Left lobe of liver (tissue), 2 donors: ENCODE measurements at regions not wholly inside any gene's neighbourhood (a gene's known extent, or its start where the extent isn't known, plus 50 kb on each side); places are given as distances from the start of the nearest gene placed in this dataset.
"Not testable (repeated sequence)": the region's sequence is repeated elsewhere in the genome, so short reads cannot be mapped to it uniquely, and the experiment has no call there.

ENCODE experiments used
- ATAC-seq: fragments of 200-7000 bp; cut with Tn5 transposase; one replicate; pipeline ENCODE4 v1.9.1; 2020; ENCODE audit warnings: mild to moderate bottlenecking, moderate library complexity
- DNase-seq: peaks from one replicate; pipeline ENCODE4 v3.0.0-alpha.2; 2020; ENCODE audit warnings: low spot score
- donor health status: DM: no; HTN: no; CAD: no; lungs with moderate emphysema.
- donor health status: DM: no; HTN: yes; CAD: no.

GRCh38 chr13:80558074-80558473 lies 217.1 kb upstream of the SPRY2 start:
- peak; percentile 97 for ATAC-seq

GRCh38 chr13:80555796-80556678 lies 215.1 kb upstream of the SPRY2 start:
- DNase-seq (no peak), ATAC-seq (no peak)

More at GRCh38 chr13:80558074-80558473, 217.1 kb upstream of the SPRY2 start:
- DNase-seq, result peak; percentile 58

GRCh38 chr13:80552851-80553440 lies 212.0 kb upstream of the SPRY2 start:
- DNase-seq (no peak), ATAC-seq (no peak)

- ATAC-seq (peak; percentile 23), DNase-seq (no peak)
Observed at GRCh38 chr13:80551650-80552497, 210.9 kb upstream of the SPRY2 start.

- no peak for DNase-seq
- no peak for ATAC-seq
Observed at GRCh38 chr13:80550971-80551441, 210.1 kb upstream of the SPRY2 start.

GRCh38 chr13:80548915-80549314 lies 208.0 kb upstream of the SPRY2 start:
- no peak for ATAC-seq
- DNase-seq, result no peak

GRCh38 chr13:80547885-80548825 lies 207.2 kb upstream of the SPRY2 start:
- ATAC-seq (no peak), DNase-seq (no peak)

- no peak for ATAC-seq
- no peak for DNase-seq
Observed at GRCh38 chr13:80547341-80547740, 206.4 kb upstream of the SPRY2 start.

- no peak for DNase-seq
- no peak for ATAC-seq
Observed at GRCh38 chr13:80533175-80533574, 192.2 kb upstream of the SPRY2 start.

- ATAC-seq, result no peak
- DNase-seq, result no peak
Observed at GRCh38 chr13:80530902-80531301, 190.0 kb upstream of the SPRY2 start.

- DNase-seq (no peak), ATAC-seq (no peak)
Observed at GRCh38 chr13:80530191-80530590, 189.3 kb upstream of the SPRY2 start.

- no peak for DNase-seq
- no peak for ATAC-seq
Observed at GRCh38 chr13:80529734-80530133, 188.8 kb upstream of the SPRY2 start.

GRCh38 chr13:80528733-80529132 lies 187.8 kb upstream of the SPRY2 start:
- no peak for ATAC-seq

GRCh38 chr13:80527400-80527799 lies 186.5 kb upstream of the SPRY2 start:
- ATAC-seq (no peak), DNase-seq (no peak)

More at GRCh38 chr13:80528733-80529132, 187.8 kb upstream of the SPRY2 start:
- no peak for DNase-seq

GRCh38 chr13:80524447-80525215 lies 183.7 kb upstream of the SPRY2 start:
- ATAC-seq (no peak), DNase-seq (no peak)

GRCh38 chr13:80523134-80523533 lies 182.2 kb upstream of the SPRY2 start:
- DNase-seq (no peak), ATAC-seq (no peak)

- DNase-seq, ATAC-seq: not testable (repeated sequence)
Observed at GRCh38 chr13:80522463-80522862, 181.5 kb upstream of the SPRY2 start.

GRCh38 chr13:80516818-80517348 lies 176.0 kb upstream of the SPRY2 start:
- ATAC-seq (no peak), DNase-seq (no peak)

GRCh38 chr13:80515296-80515695 lies 174.4 kb upstream of the SPRY2 start:
- DNase-seq, result no peak
- no peak for ATAC-seq
